Fibroblast of the aortic adventitia (primary cell): ENCODE measurements at regions not wholly inside any gene's neighbourhood (a gene's known extent, or its start where the extent isn't known, plus 50 kb on each side); places are given as distances from the start of the nearest gene placed in this dataset.
"Not testable (repeated sequence)": the region's sequence is repeated elsewhere in the genome, so short reads cannot be mapped to it uniquely, and the experiment has no call there.

Source experiments
- DNase-seq: peaks from one replicate; pipeline ENCODE4 v3.0.0-alpha.2; 2010; ENCODE audit warnings: low read depth
- H3K4me3 ChIP-seq: 2 replicates; pipeline ENCODE4 v1.5.1; 2011; ENCODE audit warnings: low read depth, mild to moderate bottlenecking, control low read depth, low read length, moderate library complexity
- TF ChIP-seq, protein P1 (sequence below): IDR thresholded peaks from 2 replicates; pipeline ENCODE4 v1.5.1; 2011; ENCODE audit warnings: mild to moderate bottlenecking, low read length, control low read depth, inconsistent platforms; ENCODE audit not compliant: insufficient read depth

GRCh38 chr1:30365596-30365995, 357.8 kb downstream of the MATN1 start:
- DNase-seq = no peak
- H3K4me3 ChIP-seq = no peak overlapping the region
- TF ChIP-seq, protein P1, sequence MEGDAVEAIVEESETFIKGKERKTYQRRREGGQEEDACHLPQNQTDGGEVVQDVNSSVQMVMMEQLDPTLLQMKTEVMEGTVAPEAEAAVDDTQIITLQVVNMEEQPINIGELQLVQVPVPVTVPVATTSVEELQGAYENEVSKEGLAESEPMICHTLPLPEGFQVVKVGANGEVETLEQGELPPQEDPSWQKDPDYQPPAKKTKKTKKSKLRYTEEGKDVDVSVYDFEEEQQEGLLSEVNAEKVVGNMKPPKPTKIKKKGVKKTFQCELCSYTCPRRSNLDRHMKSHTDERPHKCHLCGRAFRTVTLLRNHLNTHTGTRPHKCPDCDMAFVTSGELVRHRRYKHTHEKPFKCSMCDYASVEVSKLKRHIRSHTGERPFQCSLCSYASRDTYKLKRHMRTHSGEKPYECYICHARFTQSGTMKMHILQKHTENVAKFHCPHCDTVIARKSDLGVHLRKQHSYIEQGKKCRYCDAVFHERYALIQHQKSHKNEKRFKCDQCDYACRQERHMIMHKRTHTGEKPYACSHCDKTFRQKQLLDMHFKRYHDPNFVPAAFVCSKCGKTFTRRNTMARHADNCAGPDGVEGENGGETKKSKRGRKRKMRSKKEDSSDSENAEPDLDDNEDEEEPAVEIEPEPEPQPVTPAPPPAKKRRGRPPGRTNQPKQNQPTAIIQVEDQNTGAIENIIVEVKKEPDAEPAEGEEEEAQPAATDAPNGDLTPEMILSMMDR = no peak

- no peak overlapping the region for H3K4me3 ChIP-seq
- no peak for DNase-seq
Observed at GRCh38 chr1:30363031-30363430, 360.4 kb downstream of the MATN1 start.

DNA sequence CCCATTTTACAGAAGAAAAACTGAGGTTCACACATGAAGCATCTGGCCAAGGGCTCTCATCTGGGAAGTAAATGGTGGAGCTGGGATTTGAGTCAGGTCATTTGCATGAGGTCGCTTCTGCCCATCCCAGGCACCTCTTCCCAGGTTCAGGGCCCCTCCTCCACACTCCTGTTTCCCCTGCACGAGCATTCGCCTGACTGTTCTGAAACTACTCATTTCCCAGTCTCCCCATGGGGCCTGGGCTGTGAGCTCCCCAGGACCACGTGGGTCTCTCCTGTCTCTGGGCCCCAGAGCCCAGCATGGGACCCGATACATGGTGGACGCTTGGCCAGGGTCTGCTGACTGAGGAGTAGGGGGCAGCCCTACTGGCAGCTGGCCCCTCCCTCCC, 360.8 kb downstream of the MATN1 start:
- DNase-seq = no peak
- TF ChIP-seq, protein P1 = no peak
- H3K4me3 ChIP-seq = no peak overlapping the region

More at GRCh38 chr1:30363031-30363430, 360.4 kb downstream of the MATN1 start:
- TF ChIP-seq, protein P1 = no peak

- H3K4me3 ChIP-seq, DNase-seq: not testable (repeated sequence)
Observed at GRCh38 chr1:30361890-30362602, 361.3 kb downstream of the MATN1 start.

DNA sequence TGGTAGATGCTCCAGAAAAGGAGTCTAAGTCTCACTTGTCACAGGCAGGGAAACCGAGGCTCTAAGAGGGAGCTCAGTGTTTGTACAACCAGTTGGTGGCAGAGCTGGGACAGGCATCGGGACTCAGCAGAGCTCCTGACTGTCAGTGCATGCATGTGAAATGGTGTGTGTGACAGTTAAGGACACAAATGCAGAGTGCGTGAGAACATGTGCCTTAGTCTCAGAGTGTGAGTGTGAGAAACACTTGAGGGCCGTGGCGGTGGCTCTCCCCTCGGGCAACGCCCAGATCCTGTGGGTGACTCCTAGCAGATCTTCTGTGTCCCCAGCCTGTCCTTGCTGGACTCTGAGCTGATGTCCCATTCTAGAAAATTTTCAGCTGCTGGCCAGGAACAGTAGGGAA, 362.6 kb downstream of the MATN1 start:
- TF ChIP-seq, protein P1 = no peak
- DNase-seq = no peak
- no peak overlapping the region for H3K4me3 ChIP-seq

- no peak for DNase-seq
- no peak overlapping the region for H3K4me3 ChIP-seq
- TF ChIP-seq, protein P1 = no peak
Observed at GRCh38 chr1:30360281-30360680, 363.1 kb downstream of the MATN1 start.

GRCh38 chr1:30359539-30360220, 363.7 kb downstream of the MATN1 start:
- TF ChIP-seq, protein P1 = no peak
- H3K4me3 ChIP-seq = no peak overlapping the region
- DNase-seq = no peak
